Aorta (tissue), 5 donors: ENCODE measurements at regions not wholly inside any gene's neighbourhood (a gene's known extent, or its start where the extent isn't known, plus 50 kb on each side); places are given as distances from the start of the nearest gene placed in this dataset.

Experiments
- ATAC-seq: fragments of 200-7000 bp; cut with Tn5 transposase; one replicate; pipeline ENCODE4 v1.9.1; 2022; ENCODE audit warnings: moderate library complexity; ENCODE audit not compliant: low FRiP score
- DNase-seq, 2 donors: peaks; one replicate each; pipeline ENCODE4 v3.0.0-alpha.2; 2020
- H3K27ac ChIP-seq, 2 donors: one replicate each; pipeline ENCODE4 v1.5.1; 2013; ENCODE audit warnings: low read length in 2 of 2, mild to moderate bottlenecking in 2 of 2, moderate library complexity in 2 of 2, control low read depth in 1 of 2, inconsistent platforms in 1 of 2, low read depth in 1 of 2
- H3K27me3 ChIP-seq, 2 donors: one replicate each; pipeline ENCODE4 v1.6.1; 2013; ENCODE audit warnings: control low read depth in 1 of 2, low read length in 1 of 2, mild to moderate bottlenecking in 1 of 2, moderate library complexity in 1 of 2; ENCODE audit not compliant: insufficient read depth in 2 of 2, control insufficient read depth in 1 of 2
- H3K36me3 ChIP-seq, 2 donors: one replicate each; pipeline ENCODE4 v1.6.1; 2013; ENCODE audit warnings: control low read depth in 1 of 2, low read length in 1 of 2, mild to moderate bottlenecking in 1 of 2; ENCODE audit not compliant: insufficient read depth in 2 of 2, control insufficient read depth in 1 of 2
- H3K4me1 ChIP-seq, 2 donors: one replicate each; pipeline ENCODE4 v1.6.1; 2013; ENCODE audit warnings: low read length in 2 of 2, control low read depth in 1 of 2, mild to moderate bottlenecking in 1 of 2, moderate library complexity in 1 of 2; ENCODE audit not compliant: insufficient read depth in 2 of 2, control insufficient read depth in 1 of 2
- H3K4me3 ChIP-seq, 2 donors: one replicate each; pipeline ENCODE4 v1.5.1; 2013; ENCODE audit warnings: low read length in 2 of 2, control low read depth in 1 of 2, mild to moderate bottlenecking in 1 of 2
- H3K9me3 ChIP-seq: one replicate; pipeline ENCODE4 v1.6.1; 2013; ENCODE audit warnings: mild to moderate bottlenecking, low read length; ENCODE audit not compliant: control insufficient read depth
- WGBS, 2 donors: extraction: QIAGEN DNeasy Blood & Tissue Kit; methylation state at CpG; one replicate each; pipeline ENCODE4 v1.1.7; 2013; 5-methylcytosine and 5-hydroxymethylcytosine counted together
- intact Hi-C, 2 donors: fragments of 100-400 bp; cut with DNase I; formaldehyde crosslinking; loops; one replicate each; pipeline versions ENCODE4 v1.14.2 to v1.15.0; 2022
- donor health status: healthy with polysubstance abuse.
- donor health status: Bipolar disorder and iron deficiency.
- donor health status: DM: no; HTN: no; CAD: no.
- donor health status: DM: no; HTN: no; CAD: no.
- donor health status: DM: yes; HTN: yes; CAD: no.

DNA sequence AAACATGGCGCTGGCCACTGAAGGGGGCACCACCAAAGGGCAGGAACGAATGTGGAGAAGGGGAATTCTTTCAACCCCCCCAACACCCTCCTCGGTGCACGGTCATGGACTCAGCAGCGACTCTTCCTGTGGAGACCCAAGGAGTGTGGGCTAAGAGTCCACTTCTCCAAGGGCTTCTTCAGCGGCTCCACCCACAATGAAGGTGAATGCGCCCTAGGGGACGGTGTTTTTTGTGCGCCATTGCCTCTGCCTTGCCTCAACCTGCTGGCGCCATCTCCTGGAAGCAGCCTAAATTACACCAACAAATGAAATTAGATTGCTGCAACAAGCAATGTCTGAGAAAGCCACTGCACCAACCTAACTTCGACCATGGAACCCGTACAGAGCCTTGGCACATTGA lies 169.2 kb upstream of the MAGEB18 start:
- Histone ChIP-seq H3K4me3 (no peak overlapping the region), H3K9me3 (no peaks in the 10 kb centered on the region), H3K27ac (no peak overlapping the region), H3K4me1 (no peaks in the 10 kb centered on the region), H3K27me3 (no peaks in the 10 kb centered on the region), H3K36me3 (no peaks in the 10 kb centered on the region)
- peak; percentile 50 for ATAC-seq
- DNase-seq: peak in 1 of 2 donors; percentile 47
- intact Hi-C loops: no loop called here
- WGBS, 2 donors: 40 to 51% methylated on average over 12 of the region's 12 CpGs

DNA sequence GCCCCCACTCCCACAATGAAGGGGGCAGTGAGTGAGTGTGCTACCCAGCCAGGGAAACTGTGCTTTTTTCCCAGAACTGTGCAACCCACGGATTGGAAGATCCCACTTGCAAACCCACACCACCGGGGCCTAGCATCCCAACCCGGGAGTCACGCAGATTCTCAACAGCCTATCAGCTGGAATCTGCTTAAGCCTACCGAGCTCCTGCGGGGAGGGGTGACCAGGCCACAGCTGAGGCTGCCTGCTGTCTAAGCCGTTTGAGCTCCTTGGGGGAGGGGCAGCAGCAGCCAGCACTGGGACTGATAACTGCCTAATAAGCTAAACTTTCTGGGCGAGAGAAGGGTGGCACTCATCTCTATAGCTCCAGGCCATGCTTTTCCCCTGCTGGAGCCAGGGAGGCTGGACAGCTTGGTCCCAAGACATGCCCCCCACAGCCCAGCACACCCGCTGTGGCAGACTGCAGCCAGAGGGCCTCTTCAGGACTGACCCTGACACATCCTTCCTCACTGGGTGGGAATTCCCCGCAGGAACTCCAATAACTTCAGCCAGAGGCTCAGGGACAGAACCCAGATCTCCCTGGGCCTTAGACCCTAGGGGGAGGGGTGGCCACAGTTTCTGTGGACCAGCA lies 161.3 kb upstream of the MAGEB18 start:
- Histone ChIP-seq H3K27ac (no peak overlapping the region), H3K4me1 (no peaks in the 10 kb centered on the region), H3K36me3 (no peaks in the 10 kb centered on the region), H3K9me3 (peaks cover 2% of the 10 kb centered on the region), H3K27me3 (no peaks in the 10 kb centered on the region), H3K4me3 (no peak overlapping the region)
- no peak for ATAC-seq
- WGBS, 2 donors: 59 to 63% methylated on average over 10 of the region's 10 CpGs
- intact Hi-C loops: no loop called here
- DNase-seq: no peak

DNA sequence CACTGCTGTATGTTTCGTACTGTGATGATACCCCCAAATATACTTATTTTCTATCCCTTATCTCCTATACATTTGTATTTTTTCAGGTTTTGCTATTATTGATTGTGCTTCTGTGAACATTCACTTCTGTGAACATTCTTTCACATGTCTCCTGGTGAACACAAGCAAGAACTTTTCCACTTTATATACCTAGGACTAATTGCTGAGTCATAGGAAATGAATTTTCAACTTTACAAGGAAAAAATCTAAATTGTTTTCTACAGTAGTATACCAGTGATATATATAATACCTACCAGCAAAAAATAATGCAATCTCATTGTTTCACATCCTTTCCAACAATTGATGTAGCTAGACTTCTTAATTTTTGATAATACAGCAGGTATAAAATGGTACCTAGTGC lies 139.5 kb upstream of the MAGEB18 start:
- DNase-seq: no peak
- 40 to 96% methylated on average over 1 of the region's 1 CpG for WGBS, 2 donors
- Histone ChIP-seq H3K27me3 (no peaks in the 10 kb centered on the region), H3K36me3 (no peaks in the 10 kb centered on the region), H3K4me1 (no peaks in the 10 kb centered on the region), H3K9me3 (no peaks in the 10 kb centered on the region), H3K4me3 (no peak overlapping the region), H3K27ac (no peak overlapping the region)
- no peak for ATAC-seq
- intact Hi-C loops: no loop called here

DNA sequence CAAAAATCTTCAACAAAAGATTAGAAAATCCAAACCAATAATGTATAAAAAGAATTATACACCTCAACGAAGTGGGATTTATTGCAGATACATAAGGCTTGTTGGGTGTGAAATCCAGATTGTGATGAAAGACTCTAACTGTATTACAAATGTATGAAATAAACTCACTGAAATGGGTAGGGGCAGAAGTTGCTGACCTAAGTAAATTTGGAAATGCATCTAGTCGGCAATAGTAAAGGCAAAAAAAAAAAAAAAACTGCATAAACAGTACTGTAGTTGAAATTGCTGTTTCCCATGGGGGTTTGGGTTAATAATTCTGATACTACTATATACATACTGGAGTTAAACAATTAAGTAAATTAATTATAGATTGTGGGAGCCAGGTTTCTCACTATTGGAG lies 130.7 kb upstream of the MAGEB18 start:
- no peak overlapping the region for H3K27ac ChIP-seq
- DNase-seq: no peak
- 59 to 83% methylated on average over 2 of the region's 2 CpGs for WGBS, 2 donors
- intact Hi-C loops: no loop called here
- no peak overlapping the region for H3K4me3 ChIP-seq
- no peaks in the 10 kb centered on the region for H3K36me3 ChIP-seq
- no peaks in the 10 kb centered on the region for H3K4me1 ChIP-seq
- H3K27me3 ChIP-seq: no peaks in the 10 kb centered on the region
- no peak for ATAC-seq
- no peaks in the 10 kb centered on the region for H3K9me3 ChIP-seq

DNA sequence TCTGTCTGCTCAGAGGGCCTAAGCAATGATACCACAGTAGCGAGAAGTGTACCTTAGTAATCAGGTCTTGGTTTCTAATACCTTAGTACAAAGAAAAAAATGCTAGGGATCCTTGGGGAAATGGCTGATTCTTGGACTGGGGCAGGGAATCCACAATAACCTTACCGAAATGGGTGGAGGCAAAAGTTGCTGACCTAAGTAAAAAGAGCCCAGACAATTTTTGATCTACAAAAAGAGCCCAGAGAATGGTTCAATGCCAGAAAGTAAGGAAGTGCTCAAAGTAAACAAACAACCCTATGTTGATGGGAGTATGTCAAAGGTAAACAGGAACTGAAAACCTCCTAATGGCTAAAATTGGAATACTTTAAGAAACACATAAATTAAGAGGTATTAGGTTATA lies 130.1 kb upstream of the MAGEB18 start:
- no peaks in the 10 kb centered on the region for H3K9me3 ChIP-seq
- H3K4me1 ChIP-seq: no peaks in the 10 kb centered on the region
- no peak overlapping the region for H3K4me3 ChIP-seq
- intact Hi-C loops: no loop called here
- DNase-seq (no peak), ATAC-seq (no peak)
- 76 to 92% methylated on average over 2 of the region's 2 CpGs for WGBS, 2 donors
- no peaks in the 10 kb centered on the region for H3K36me3 ChIP-seq
- H3K27me3 ChIP-seq: no peaks in the 10 kb centered on the region
- no peak overlapping the region for H3K27ac ChIP-seq

DNA sequence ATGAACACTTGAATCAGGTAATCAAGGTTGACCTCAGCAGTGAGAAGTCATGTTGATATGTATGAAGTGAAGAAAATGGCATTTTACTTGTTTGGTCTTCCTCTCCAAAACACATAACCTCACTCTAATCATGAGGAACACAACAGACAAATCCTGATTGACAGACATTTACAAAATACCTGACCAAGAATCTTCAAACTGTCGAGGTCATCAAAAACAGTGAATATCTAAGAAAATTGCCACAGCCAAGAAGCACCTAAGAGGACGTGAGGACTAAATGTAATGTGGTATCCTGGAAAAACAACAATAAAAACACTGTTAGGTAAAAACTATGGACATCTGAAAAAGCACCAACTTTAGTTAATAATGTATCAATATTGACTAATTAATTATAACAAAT lies 129.5 kb upstream of the MAGEB18 start:
- no peak for ATAC-seq
- no peak overlapping the region for H3K27ac ChIP-seq
- WGBS, 2 donors: 49 to 86% methylated on average over 2 of the region's 2 CpGs
- H3K4me3 ChIP-seq: no peak overlapping the region
- H3K36me3 ChIP-seq: no peaks in the 10 kb centered on the region
- H3K4me1 ChIP-seq: no peaks in the 10 kb centered on the region
- no peaks in the 10 kb centered on the region for H3K9me3 ChIP-seq
- DNase-seq: no peak
- no peaks in the 10 kb centered on the region for H3K27me3 ChIP-seq
- intact Hi-C loops: no loop called here

DNA sequence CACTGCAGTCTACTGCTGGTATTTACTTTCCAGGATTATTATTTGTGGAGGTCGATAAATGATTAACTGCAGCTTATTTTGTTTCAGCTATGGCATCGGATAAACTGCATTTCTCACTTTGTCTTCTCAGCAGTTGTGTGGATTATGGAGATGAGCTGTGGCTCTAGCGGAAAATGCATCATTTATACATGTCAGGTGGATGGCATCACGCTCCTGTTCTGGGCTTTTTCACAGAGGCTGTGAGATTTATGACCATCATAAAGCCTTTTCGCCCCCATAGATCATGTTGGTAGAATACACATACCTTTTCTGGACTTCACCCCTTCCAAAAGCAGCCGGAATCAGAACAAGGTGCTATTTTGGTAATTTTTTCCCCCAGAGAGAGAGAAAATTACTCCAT lies 118.8 kb upstream of the MAGEB18 start:
- H3K4me1 ChIP-seq: no peaks in the 10 kb centered on the region
- H3K36me3 ChIP-seq: no peaks in the 10 kb centered on the region
- no peak for DNase-seq
- H3K27me3 ChIP-seq: no peaks in the 10 kb centered on the region
- intact Hi-C loops: no loop called here
- H3K27ac ChIP-seq: no peak overlapping the region
- H3K4me3 ChIP-seq: no peak overlapping the region
- WGBS, 2 donors: 49 to 60% methylated on average over 6 of the region's 6 CpGs
- ATAC-seq: no peak
- no peaks in the 10 kb centered on the region for H3K9me3 ChIP-seq

DNA sequence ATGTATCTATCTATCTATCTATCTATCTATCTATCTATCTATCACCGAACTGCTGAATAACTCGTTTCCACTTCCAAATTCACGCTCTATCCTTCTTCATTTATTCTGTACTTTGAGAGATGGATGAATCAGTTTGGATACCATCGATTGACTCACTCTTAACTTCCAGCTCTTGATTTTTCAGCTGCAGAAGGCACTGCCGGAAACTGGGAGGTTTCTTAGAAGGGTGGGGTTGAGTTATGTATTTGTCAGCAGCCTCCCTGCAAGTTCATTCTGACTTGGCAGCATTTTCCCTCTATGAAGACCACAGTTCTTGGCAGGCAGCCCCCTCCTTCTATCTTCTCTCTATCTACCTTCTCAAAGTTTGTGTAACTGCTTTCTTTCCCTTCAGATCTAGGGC lies 112.0 kb upstream of the MAGEB18 start:
- 55 to 63% methylated on average over 5 of the region's 5 CpGs for WGBS, 2 donors
- DNase-seq (no peak), ATAC-seq (no peak)
- Histone ChIP-seq H3K4me3 (no peak overlapping the region), H3K4me1 (no peaks in the 10 kb centered on the region), H3K36me3 (no peaks in the 10 kb centered on the region), H3K9me3 (no peaks in the 10 kb centered on the region), H3K27me3 (no peaks in the 10 kb centered on the region), H3K27ac (no peak overlapping the region)
- intact Hi-C loops: no loop called here

DNA sequence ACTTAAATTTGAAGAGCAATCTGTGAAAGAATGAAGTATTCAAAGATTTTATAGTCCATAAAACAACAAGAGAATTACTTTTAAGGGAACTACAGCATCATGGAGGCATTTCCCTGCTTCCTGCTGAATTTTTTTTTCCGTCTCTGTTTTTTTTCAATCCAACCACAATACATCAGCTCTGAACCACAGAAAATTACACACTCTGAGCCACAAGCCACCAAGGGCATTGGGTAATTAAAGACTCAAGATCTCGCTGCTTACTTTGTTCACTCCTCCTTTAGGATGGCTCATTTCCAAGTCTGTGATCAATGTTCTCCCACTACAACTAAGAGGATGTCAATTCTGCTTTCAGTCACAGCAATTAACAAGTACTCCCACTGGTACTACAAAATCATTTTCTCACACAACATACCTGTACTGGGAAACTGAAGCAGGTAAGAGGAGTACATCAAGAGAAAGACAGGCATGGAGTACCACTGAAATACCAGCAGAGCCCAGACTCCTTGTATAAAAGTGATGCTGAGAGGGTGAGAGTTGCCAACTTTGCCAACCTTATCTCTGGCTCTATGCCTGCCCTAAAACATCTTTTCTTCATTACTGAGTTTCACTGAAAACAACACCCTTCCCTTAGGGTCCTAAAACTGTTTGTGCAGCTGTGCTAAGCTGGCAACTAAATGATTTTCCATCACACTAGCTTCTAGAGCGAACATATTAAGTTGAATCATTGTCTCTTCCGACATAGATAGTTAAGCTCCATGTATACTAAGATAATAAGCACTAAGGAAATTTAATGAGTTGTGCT lies 105.8 kb upstream of the MAGEB18 start:
- intact Hi-C loops: no loop called here
- WGBS, 2 donors: 52 to 59% methylated on average over 4 of the region's 4 CpGs
- H3K9me3 ChIP-seq: no peaks in the 10 kb centered on the region
- H3K27ac ChIP-seq: no peak overlapping the region
- no peak for DNase-seq
- H3K27me3 ChIP-seq: no peaks in the 10 kb centered on the region
- ATAC-seq: no peak
- H3K4me3 ChIP-seq: no peak overlapping the region
- H3K36me3 ChIP-seq: no peaks in the 10 kb centered on the region
- H3K4me1 ChIP-seq: no peaks in the 10 kb centered on the region
